Tibial nerve (tissue), 4 donors: ENCODE measurements at regions not wholly inside any gene's neighbourhood (a gene's known extent, or its start where the extent isn't known, plus 50 kb on each side); places are given as distances from the start of the nearest gene placed in this dataset.

ENCODE experiments used
- CTCF ChIP-seq, 5 experiments: fragments of 200-600 bp in 3 of 5; fragments of 450-650 bp in 2 of 5; sonication (generic) in 3 of 5; IDR thresholded peaks; one replicate each; pipeline ENCODE4 v1.5.1; 2016 to 2019; ENCODE audit warnings: antibody characterized with exemption in 5 of 5, mild to moderate bottlenecking in 3 of 5, moderate library complexity in 2 of 5
- EP300 ChIP-seq, 2 donors: sonication (generic); formaldehyde crosslinking; IDR thresholded peaks; one replicate each; pipeline ENCODE4 v1.6.1; 2017; ENCODE audit warnings: antibody characterized with exemption in 2 of 2, mild to moderate bottlenecking in 1 of 2
- POLR2A ChIP-seq, 2 donors: fragments of 450-650 bp; IDR thresholded peaks; one replicate each; pipeline ENCODE4 v1.6.1; 2017; ENCODE audit warnings: antibody characterized with exemption in 2 of 2, mild to moderate bottlenecking in 2 of 2, moderate library complexity in 2 of 2

GRCh38 chr15:23763021-23763420, 75.9 kb upstream of the NDN start:
- TF ChIP-seq CTCF (IDR thresholded peaks at IDR 0.05): no peak
- TF ChIP-seq POLR2A (IDR thresholded peaks at IDR 0.05): no peak
- no peak for TF ChIP-seq EP300 (IDR thresholded peaks at IDR 0.05)
